Astrocyte (in vitro differentiated cells and primary cell): ENCODE measurements at regions not wholly inside any gene's neighbourhood (a gene's known extent, or its start where the extent isn't known, plus 50 kb on each side); places are given as distances from the start of the nearest gene placed in this dataset.
"Not testable (repeated sequence)": the region's sequence is repeated elsewhere in the genome, so short reads cannot be mapped to it uniquely, and the experiment has no call there.

ENCODE experiments used
- DNase-seq: peaks from one replicate; pipeline ENCODE4 v3.0.0-alpha.2; 2010; ENCODE audit warnings: low read depth
- FAIRE-seq: peaks from 2 replicates; lab custom pipeline; 2011; peaks lifted over from hg19 to GRCh38; lab: Jason Lieb, UNC
- H2AFZ ChIP-seq: 2 replicates; pipeline ENCODE4 v1.6.0; 2012; ENCODE audit warnings: low read depth, low read length, inconsistent platforms
- H3K27ac ChIP-seq: 2 replicates; pipeline ENCODE4 v1.5.1; 2011; ENCODE audit warnings: low read depth, low read length, inconsistent platforms
- H3K27me3 ChIP-seq: 2 replicates; pipeline ENCODE4 v1.6.0; 2011; ENCODE audit warnings: low read length, inconsistent platforms; ENCODE audit not compliant: insufficient read depth
- H3K36me3 ChIP-seq: 2 replicates; pipeline ENCODE4 v1.5.1; 2011; ENCODE audit warnings: low read length, inconsistent platforms; ENCODE audit not compliant: insufficient read depth
- H3K4me1 ChIP-seq: 2 replicates; pipeline ENCODE4 v1.5.1; 2011; ENCODE audit warnings: low read length, inconsistent platforms; ENCODE audit not compliant: insufficient read depth
- H3K4me2 ChIP-seq: 2 replicates; pipeline ENCODE4 v1.6.0; 2012; ENCODE audit warnings: low read length, inconsistent platforms
- H3K4me3 ChIP-seq: 2 replicates; pipeline ENCODE4 v1.5.1; 2011; ENCODE audit warnings: low read depth, mild to moderate bottlenecking, low read length, inconsistent platforms; ENCODE audit not compliant: insufficient read depth
- H3K79me2 ChIP-seq: 2 replicates; pipeline ENCODE4 v1.6.0; 2012; ENCODE audit warnings: mild to moderate bottlenecking, low read length, inconsistent platforms; ENCODE audit not compliant: insufficient read depth
- H3K9ac ChIP-seq: 2 replicates; pipeline ENCODE4 v1.6.0; 2012; ENCODE audit warnings: mild to moderate bottlenecking, low read length, inconsistent platforms
- H3K9me3 ChIP-seq: 2 replicates; pipeline ENCODE4 v1.5.1; 2012; ENCODE audit warnings: low read depth, mild to moderate bottlenecking, low read length, inconsistent platforms; ENCODE audit not compliant: insufficient read depth
- H4K20me1 ChIP-seq: 2 replicates; pipeline ENCODE4 v1.6.0; 2012; ENCODE audit warnings: low read length, inconsistent platforms; ENCODE audit not compliant: insufficient read depth
- H3K27ac Mint-ChIP-seq: one replicate; pipeline ENCODE4 v1.8.0; 2021; ENCODE audit warnings: mild to moderate bottlenecking, mixed read lengths; ENCODE audit not compliant: unreplicated experiment
- H3K27me3 Mint-ChIP-seq: one replicate; pipeline ENCODE4 v1.8.0; 2021; ENCODE audit warnings: low read depth, mixed read lengths; ENCODE audit not compliant: unreplicated experiment
- H3K36me3 Mint-ChIP-seq: one replicate; pipeline ENCODE4 v1.8.0; 2021; ENCODE audit warnings: low read depth, mixed read lengths; ENCODE audit not compliant: unreplicated experiment
- H3K4me1 Mint-ChIP-seq: one replicate; pipeline ENCODE4 v1.8.0; 2021; ENCODE audit warnings: low read depth, mixed read lengths; ENCODE audit not compliant: unreplicated experiment
- H3K4me3 Mint-ChIP-seq: one replicate; pipeline ENCODE4 v1.8.0; 2021; ENCODE audit warnings: mild to moderate bottlenecking, moderate library complexity, mixed read lengths; ENCODE audit not compliant: unreplicated experiment
- H3K9me3 Mint-ChIP-seq: one replicate; pipeline ENCODE4 v1.8.0; 2021; ENCODE audit warnings: mild to moderate bottlenecking, mixed read lengths; ENCODE audit not compliant: unreplicated experiment
- EZH2 ChIP-seq: IDR thresholded peaks from 2 replicates; pipeline ENCODE4 v1.6.1; 2012; ENCODE audit warnings: mild to moderate bottlenecking, low read length, inconsistent platforms; ENCODE audit not compliant: insufficient read depth
- TF ChIP-seq, protein P1 (sequence below): IDR thresholded peaks from 2 replicates; pipeline ENCODE4 v1.5.1; 2011; ENCODE audit warnings: low read depth, mild to moderate bottlenecking, inconsistent platforms, low read length, moderate library complexity; ENCODE audit not compliant: insufficient read depth

DNA sequence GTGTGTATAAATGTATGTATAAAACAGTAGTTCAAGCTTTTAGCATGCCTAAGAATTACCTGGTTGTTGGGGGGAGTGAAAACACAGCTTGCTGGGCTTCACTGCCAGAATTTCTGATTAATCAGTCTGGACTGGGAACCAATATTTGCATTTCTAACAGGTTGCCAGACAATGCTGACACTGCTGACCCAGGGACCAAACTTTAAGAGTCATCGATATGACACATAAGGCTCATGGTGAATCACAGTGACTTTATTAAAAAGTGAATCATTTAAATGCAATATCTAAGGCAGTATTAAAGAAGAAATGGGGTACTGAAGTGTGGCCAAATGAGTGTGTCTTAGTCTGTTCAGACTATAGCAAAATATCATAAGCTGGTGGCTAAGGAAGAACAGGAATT is 195.9 kb upstream of the DTNA start:
- H3K4me2 ChIP-seq: no peak overlapping the region
- Mint-ChIP-seq H3K36me3 (peaks cover 7% of the 10 kb centered on the region), H3K4me3 (no peak overlapping the region), H3K27ac (no peak overlapping the region), H3K9me3 (peaks cover 5% of the 10 kb centered on the region), H3K4me1 (peaks cover 4% of the 10 kb centered on the region), H3K27me3 (no peaks in the 10 kb centered on the region)
- no peaks in the 10 kb centered on the region for H3K4me1 ChIP-seq
- DNase-seq (peak; percentile 24), FAIRE-seq (no peak)
- H3K36me3 ChIP-seq: no peaks in the 10 kb centered on the region
- H3K79me2 ChIP-seq: no peaks in the 10 kb centered on the region
- H3K27ac ChIP-seq: no peak overlapping the region
- no peak overlapping the region for H2AFZ ChIP-seq
- no peak overlapping the region for H3K9ac ChIP-seq
- no peak overlapping the region for H3K4me3 ChIP-seq
- H3K9me3 ChIP-seq: no peaks in the 10 kb centered on the region
- H3K27me3 ChIP-seq: no peaks in the 10 kb centered on the region
- H4K20me1 ChIP-seq: no peaks in the 10 kb centered on the region
- TF ChIP-seq EZH2: no peak
- TF ChIP-seq, protein P1, sequence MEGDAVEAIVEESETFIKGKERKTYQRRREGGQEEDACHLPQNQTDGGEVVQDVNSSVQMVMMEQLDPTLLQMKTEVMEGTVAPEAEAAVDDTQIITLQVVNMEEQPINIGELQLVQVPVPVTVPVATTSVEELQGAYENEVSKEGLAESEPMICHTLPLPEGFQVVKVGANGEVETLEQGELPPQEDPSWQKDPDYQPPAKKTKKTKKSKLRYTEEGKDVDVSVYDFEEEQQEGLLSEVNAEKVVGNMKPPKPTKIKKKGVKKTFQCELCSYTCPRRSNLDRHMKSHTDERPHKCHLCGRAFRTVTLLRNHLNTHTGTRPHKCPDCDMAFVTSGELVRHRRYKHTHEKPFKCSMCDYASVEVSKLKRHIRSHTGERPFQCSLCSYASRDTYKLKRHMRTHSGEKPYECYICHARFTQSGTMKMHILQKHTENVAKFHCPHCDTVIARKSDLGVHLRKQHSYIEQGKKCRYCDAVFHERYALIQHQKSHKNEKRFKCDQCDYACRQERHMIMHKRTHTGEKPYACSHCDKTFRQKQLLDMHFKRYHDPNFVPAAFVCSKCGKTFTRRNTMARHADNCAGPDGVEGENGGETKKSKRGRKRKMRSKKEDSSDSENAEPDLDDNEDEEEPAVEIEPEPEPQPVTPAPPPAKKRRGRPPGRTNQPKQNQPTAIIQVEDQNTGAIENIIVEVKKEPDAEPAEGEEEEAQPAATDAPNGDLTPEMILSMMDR: no peak

DNA sequence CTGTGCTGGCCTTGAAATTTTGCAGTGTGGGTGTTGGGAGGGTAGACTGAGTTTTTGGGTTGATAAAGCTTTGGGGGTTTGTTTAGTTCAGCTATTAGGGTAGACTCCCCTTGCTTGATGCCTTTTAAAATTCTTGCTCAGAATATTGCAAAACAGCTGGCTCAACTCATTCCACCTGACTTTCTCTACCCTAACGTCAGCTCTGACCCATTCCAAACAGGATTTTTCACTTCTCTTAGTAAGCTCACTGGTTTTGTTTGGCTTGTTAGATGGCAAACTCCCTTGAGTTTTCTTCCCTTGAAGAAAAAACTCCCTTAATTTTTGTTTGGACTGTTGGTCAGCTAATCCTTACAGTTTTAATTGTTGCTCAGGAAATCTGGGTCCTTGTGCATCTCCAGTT is 195.1 kb upstream of the DTNA start:
- H3K27me3 Mint-ChIP-seq: no peaks in the 10 kb centered on the region
- no peaks in the 10 kb centered on the region for H3K27me3 ChIP-seq

DNA sequence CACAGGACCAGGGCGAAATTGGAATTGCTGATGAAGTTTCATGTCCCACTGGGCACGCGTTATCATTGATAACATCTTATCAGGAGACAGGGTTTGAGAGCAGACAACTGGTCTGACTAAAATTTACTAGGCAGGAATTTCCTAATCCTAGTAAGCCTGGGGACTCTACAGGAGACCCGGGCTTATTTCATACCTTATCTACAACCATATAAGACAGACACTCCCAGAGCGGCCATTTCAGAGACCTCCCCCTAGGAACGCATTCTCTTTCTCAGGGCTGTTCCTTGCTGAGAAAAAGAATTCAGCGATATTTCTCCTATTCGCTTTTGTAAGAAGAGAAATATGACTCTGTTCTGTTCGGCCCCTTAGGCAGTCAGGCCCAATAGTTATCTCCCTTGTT is 193.7 kb upstream of the DTNA start:
- not testable (repeated sequence) for H3K36me3 Mint-ChIP-seq, H3K9ac ChIP-seq, H3K4me3 Mint-ChIP-seq, H3K4me1 ChIP-seq, H3K27ac ChIP-seq, H3K27me3 ChIP-seq, H3K4me3 ChIP-seq, DNase-seq, H3K36me3 ChIP-seq, H3K4me2 ChIP-seq, H2AFZ ChIP-seq, H3K27me3 Mint-ChIP-seq, H3K9me3 Mint-ChIP-seq, H3K9me3 ChIP-seq, H3K79me2 ChIP-seq, H3K27ac Mint-ChIP-seq, H4K20me1 ChIP-seq, FAIRE-seq, H3K4me1 Mint-ChIP-seq

More for the DNA sequence above, 195.1 kb upstream of the DTNA start:
- Histone ChIP-seq H3K79me2 (no peaks in the 10 kb centered on the region), H3K4me1 (no peaks in the 10 kb centered on the region), H3K9ac (no peak overlapping the region), H3K36me3 (no peaks in the 10 kb centered on the region), H3K4me3 (no peak overlapping the region), H3K4me2 (no peak overlapping the region), H3K9me3 (no peaks in the 10 kb centered on the region), H4K20me1 (no peaks in the 10 kb centered on the region), H2AFZ (no peak overlapping the region), H3K27ac (no peak overlapping the region)
- no peak overlapping the region for H3K4me3 Mint-ChIP-seq
- no peak for DNase-seq
- no peaks in the 10 kb centered on the region for H3K4me1 Mint-ChIP-seq
- FAIRE-seq: no peak
- TF ChIP-seq EZH2: no peak
- TF ChIP-seq, protein P1: no peak
- peaks cover 5% of the 10 kb centered on the region for H3K9me3 Mint-ChIP-seq
- H3K36me3 Mint-ChIP-seq: peaks cover 7% of the 10 kb centered on the region
- H3K27ac Mint-ChIP-seq: no peak overlapping the region

DNA sequence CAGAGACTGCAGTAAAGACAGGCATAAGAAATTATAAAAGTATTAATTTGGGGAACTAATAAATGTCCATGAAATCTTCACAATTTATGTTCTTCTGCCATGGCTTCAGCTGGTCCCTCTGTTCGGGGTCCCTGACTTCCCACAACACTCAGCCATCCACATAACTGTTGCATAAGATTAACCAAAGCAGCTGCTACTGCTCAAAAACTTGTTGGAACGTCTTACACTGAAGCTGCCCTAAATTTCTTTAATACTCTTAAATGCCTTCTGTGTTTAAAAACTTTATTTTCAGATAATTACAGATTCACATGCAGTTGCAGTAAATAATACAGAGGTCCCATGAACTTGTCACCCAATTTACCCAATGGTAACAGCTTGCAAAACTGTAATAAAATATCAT is 193.1 kb upstream of the DTNA start:
- H3K36me3 ChIP-seq, H3K27ac Mint-ChIP-seq, FAIRE-seq, H3K9me3 ChIP-seq, H4K20me1 ChIP-seq, H3K27ac ChIP-seq, H3K36me3 Mint-ChIP-seq, H2AFZ ChIP-seq, H3K4me1 ChIP-seq, H3K4me3 Mint-ChIP-seq, H3K27me3 Mint-ChIP-seq, DNase-seq, H3K79me2 ChIP-seq, H3K9me3 Mint-ChIP-seq, H3K4me1 Mint-ChIP-seq, H3K27me3 ChIP-seq, H3K4me2 ChIP-seq, H3K9ac ChIP-seq, H3K4me3 ChIP-seq: not testable (repeated sequence)
